Epithelial cell of proximal tubule (primary cell): ENCODE measurements at regions not wholly inside any gene's neighbourhood (a gene's known extent, or its start where the extent isn't known, plus 50 kb on each side); places are given as distances from the start of the nearest gene placed in this dataset.
A peak's percentile ranks its signal among the peaks of the same experiment; 100 is the strongest.

Source experiments
- DNase-seq: peaks from one replicate; pipeline ENCODE4 v3.0.0-alpha.2; 2011; ENCODE audit warnings: low read depth
- H3K4me3 ChIP-seq: 2 replicates; pipeline ENCODE4 v1.5.1; 2011; ENCODE audit warnings: low read depth, mild to moderate bottlenecking, low read length
- CTCF ChIP-seq: conservative IDR thresholded peaks from 2 replicates; pipeline ENCODE4 v1.5.1; 2012; ENCODE audit warnings: low read depth, mild to moderate bottlenecking, low read length

- DNase-seq = no peak
- TF ChIP-seq CTCF = no peak
- H3K4me3 ChIP-seq = no peak overlapping the region
These were observed 370.2 kb upstream of the BRINP1 start for GRCh38 chr9:119739476-119739875.

- TF ChIP-seq CTCF = no peak
- DNase-seq = peak; percentile 64
- peak overlapping the region; percentile 10 for H3K4me3 ChIP-seq
These were observed 367.5 kb upstream of the BRINP1 start for GRCh38 chr9:119736491-119737454.

GRCh38 chr9:119727988-119728387, 358.8 kb upstream of the BRINP1 start:
- TF ChIP-seq CTCF = no peak
- no peak overlapping the region for H3K4me3 ChIP-seq
- DNase-seq = no peak

GRCh38 chr9:119726035-119726434, 356.8 kb upstream of the BRINP1 start:
- TF ChIP-seq CTCF = no peak
- no peak overlapping the region for H3K4me3 ChIP-seq
- no peak for DNase-seq

GRCh38 chr9:119722384-119722783, 353.1 kb upstream of the BRINP1 start:
- no peak for TF ChIP-seq CTCF
- no peak for DNase-seq
- no peak overlapping the region for H3K4me3 ChIP-seq

- no peak overlapping the region for H3K4me3 ChIP-seq
- TF ChIP-seq CTCF = no peak
- DNase-seq = no peak
These were observed 343.1 kb upstream of the BRINP1 start for GRCh38 chr9:119712325-119712724.

GRCh38 chr9:119709431-119709830, 340.2 kb upstream of the BRINP1 start:
- DNase-seq = no peak
- TF ChIP-seq CTCF = no peak
- H3K4me3 ChIP-seq = no peak overlapping the region
